Parathyroid adenoma (tissue), 2 donors: ENCODE measurements at regions not wholly inside any gene's neighbourhood (a gene's known extent, or its start where the extent isn't known, plus 50 kb on each side); places are given as distances from the start of the nearest gene placed in this dataset.

ENCODE experiments used
- H2AFZ ChIP-seq: fragments of 300-600 bp; sonication (generic); one replicate; pipeline ENCODE4 v1.7.0; 2017; ENCODE audit warnings: antibody characterized with exemption, mild to moderate bottlenecking
- H3K27ac ChIP-seq: fragments of 300-600 bp; sonication (generic); one replicate; pipeline ENCODE4 v1.7.0; 2017
- H3K27me3 ChIP-seq: fragments of 300-600 bp; sonication (generic); one replicate; pipeline ENCODE4 v1.7.0; 2017; ENCODE audit warnings: low read length; ENCODE audit not compliant: control insufficient read depth, insufficient read depth
- H3K36me3 ChIP-seq: fragments of 300-600 bp; sonication (generic); one replicate; pipeline ENCODE4 v1.7.0; 2017; ENCODE audit warnings: low read length; ENCODE audit not compliant: control insufficient read depth, insufficient read depth
- H3K4me1 ChIP-seq: fragments of 300-600 bp; sonication (generic); one replicate; pipeline ENCODE4 v1.7.0; 2017; ENCODE audit warnings: control low read depth
- H3K4me2 ChIP-seq: fragments of 300-600 bp; sonication (generic); one replicate; pipeline ENCODE4 v1.7.0; 2017; ENCODE audit warnings: low read length
- H3K4me3 ChIP-seq: fragments of 300-600 bp; sonication (generic); one replicate; pipeline ENCODE4 v1.7.0; 2017; ENCODE audit warnings: low read depth, low read length
- H3K79me2 ChIP-seq: fragments of 300-600 bp; sonication (generic); one replicate; pipeline ENCODE4 v1.7.0; 2017; ENCODE audit warnings: control low read depth
- H3K9ac ChIP-seq: fragments of 300-600 bp; sonication (generic); one replicate; pipeline ENCODE4 v1.7.0; 2017; ENCODE audit warnings: mild to moderate bottlenecking
- H3K9me3 ChIP-seq: fragments of 300-600 bp; sonication (generic); one replicate; pipeline ENCODE4 v1.7.0; 2017; ENCODE audit warnings: low read length; ENCODE audit not compliant: control insufficient read depth
- CTCF ChIP-seq: fragments of 300-600 bp; sonication (generic); IDR thresholded peaks from one replicate; pipeline ENCODE4 v1.7.0; 2017; ENCODE audit warnings: antibody characterized with exemption, mild to moderate bottlenecking
- donor health status: primary hyperparathyroidism.

DNA sequence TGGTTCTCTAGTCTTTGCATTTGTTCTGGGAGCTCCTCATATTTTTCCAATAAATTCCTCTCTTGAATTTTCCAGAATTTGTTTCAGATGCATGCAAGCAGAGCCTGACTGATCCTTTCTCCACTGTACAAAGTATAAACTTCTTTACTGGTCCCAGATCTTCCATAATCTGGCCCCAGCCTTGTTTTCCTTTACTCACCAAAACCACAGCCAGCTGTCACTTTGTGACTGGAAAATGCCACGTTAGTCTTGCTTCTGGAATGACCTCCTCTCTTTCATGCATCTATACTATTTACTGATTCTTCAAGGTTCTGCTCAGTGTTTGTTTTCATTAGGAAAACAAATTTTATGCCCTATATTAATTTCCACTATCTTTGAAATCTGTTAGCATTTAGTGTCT is 60.4 kb upstream of the SPPL2A start:
- Histone ChIP-seq H3K4me3 (no peak overlapping the region), H3K4me2 (no peak overlapping the region), H3K9ac (no peak overlapping the region), H3K79me2 (no peaks in the 10 kb centered on the region), H3K36me3 (no peaks in the 10 kb centered on the region), H3K27me3 (no peaks in the 10 kb centered on the region), H2AFZ (no peak overlapping the region), H3K27ac (no peak overlapping the region), H3K9me3 (no peaks in the 10 kb centered on the region), H3K4me1 (no peaks in the 10 kb centered on the region)
- TF ChIP-seq CTCF, result no peak

DNA sequence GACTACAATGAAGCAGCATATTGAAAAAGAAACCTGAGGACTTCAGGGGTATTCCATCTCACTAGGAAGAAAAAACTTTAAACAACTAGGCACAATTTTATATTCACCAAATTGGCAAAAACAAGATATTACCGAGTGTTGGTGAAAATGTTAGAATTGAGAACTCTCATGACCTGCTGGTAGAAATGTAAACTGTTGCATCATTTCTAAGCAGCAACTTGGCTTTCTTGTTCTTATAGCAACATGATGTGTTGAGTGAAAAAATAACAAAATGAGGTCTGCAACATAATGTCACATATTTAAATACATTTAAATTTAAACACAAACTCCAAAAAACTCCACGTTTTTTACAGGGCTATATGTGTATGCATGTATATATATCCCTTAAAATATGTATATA is 59.0 kb upstream of the SPPL2A start:
- H3K36me3 ChIP-seq, result no peaks in the 10 kb centered on the region
- no peak overlapping the region for H2AFZ ChIP-seq
- no peaks in the 10 kb centered on the region for H3K9me3 ChIP-seq
- H3K4me3 ChIP-seq, result no peak overlapping the region
- no peak for TF ChIP-seq CTCF
- no peaks in the 10 kb centered on the region for H3K27me3 ChIP-seq
- H3K79me2 ChIP-seq, result no peaks in the 10 kb centered on the region
- no peak overlapping the region for H3K27ac ChIP-seq
- H3K4me2 ChIP-seq, result no peak overlapping the region
- H3K9ac ChIP-seq, result no peak overlapping the region
- H3K4me1 ChIP-seq, result no peaks in the 10 kb centered on the region

- H3K27ac ChIP-seq, result no peak overlapping the region
- no peak overlapping the region for H3K4me2 ChIP-seq
- H3K27me3 ChIP-seq, result no peaks in the 10 kb centered on the region
- no peak overlapping the region for H3K4me3 ChIP-seq
- no peak overlapping the region for H3K9ac ChIP-seq
- H2AFZ ChIP-seq, result no peak overlapping the region
- TF ChIP-seq CTCF, result no peak
- H3K79me2 ChIP-seq, result no peaks in the 10 kb centered on the region
- no peaks in the 10 kb centered on the region for H3K4me1 ChIP-seq
- no peaks in the 10 kb centered on the region for H3K9me3 ChIP-seq
- H3K36me3 ChIP-seq, result no peaks in the 10 kb centered on the region
Observed at GRCh38 chr15:50823281-50823680, 57.8 kb upstream of the SPPL2A start.

DNA sequence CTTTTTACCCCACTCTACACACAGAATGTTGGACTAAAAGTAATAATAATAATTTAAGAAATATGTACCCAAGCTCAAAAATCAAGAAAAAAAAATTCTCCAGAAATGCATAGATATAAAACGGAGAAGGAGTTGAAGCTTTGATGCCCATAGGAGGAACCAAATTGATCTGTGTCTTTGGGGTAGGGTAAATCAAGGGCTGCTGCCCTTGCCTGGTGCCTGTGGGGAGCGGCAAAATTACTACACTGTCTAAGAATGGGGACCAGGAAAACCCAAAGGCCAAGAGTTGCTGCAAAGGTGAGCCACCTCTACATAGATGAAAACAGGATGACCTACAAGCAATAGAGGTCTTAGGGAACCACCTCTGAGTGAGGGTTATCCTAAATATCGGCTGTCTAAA is 56.0 kb upstream of the SPPL2A start:
- Histone ChIP-seq H3K4me2 (no peak overlapping the region), H3K9me3 (no peaks in the 10 kb centered on the region), H3K79me2 (no peaks in the 10 kb centered on the region), H3K27me3 (no peaks in the 10 kb centered on the region), H2AFZ (no peak overlapping the region), H3K4me3 (no peak overlapping the region), H3K9ac (no peak overlapping the region), H3K36me3 (no peaks in the 10 kb centered on the region), H3K4me1 (no peaks in the 10 kb centered on the region), H3K27ac (no peak overlapping the region)
- TF ChIP-seq CTCF, result no peak

GRCh38 chr15:50820808-50821382 is 55.4 kb upstream of the SPPL2A start:
- no peak for TF ChIP-seq CTCF
- H3K36me3 ChIP-seq, result no peaks in the 10 kb centered on the region
- no peak overlapping the region for H2AFZ ChIP-seq
- no peak overlapping the region for H3K4me3 ChIP-seq
- H3K9me3 ChIP-seq, result no peaks in the 10 kb centered on the region
- no peaks in the 10 kb centered on the region for H3K27me3 ChIP-seq
- no peak overlapping the region for H3K9ac ChIP-seq
- no peaks in the 10 kb centered on the region for H3K4me1 ChIP-seq
- no peak overlapping the region for H3K4me2 ChIP-seq
- H3K79me2 ChIP-seq, result no peaks in the 10 kb centered on the region
- no peak overlapping the region for H3K27ac ChIP-seq
